ENCODE measurements at regions not wholly inside any gene's neighbourhood (a gene's known extent, or its start where the extent isn't known, plus 50 kb on each side); places are given as distances from the start of the nearest gene placed in this dataset.
"Not testable (repeated sequence)": the region's sequence is repeated elsewhere in the genome, so short reads cannot be mapped to it uniquely, and the experiment has no call there.

- DNase-seq (ENCODE audit: insufficient read length, low spot score) (no peak), FAIRE-seq (no peak)
These were observed 482.7 kb upstream of the ZEB2 start for GRCh38 chr2:145002624-145003023.

DNA sequence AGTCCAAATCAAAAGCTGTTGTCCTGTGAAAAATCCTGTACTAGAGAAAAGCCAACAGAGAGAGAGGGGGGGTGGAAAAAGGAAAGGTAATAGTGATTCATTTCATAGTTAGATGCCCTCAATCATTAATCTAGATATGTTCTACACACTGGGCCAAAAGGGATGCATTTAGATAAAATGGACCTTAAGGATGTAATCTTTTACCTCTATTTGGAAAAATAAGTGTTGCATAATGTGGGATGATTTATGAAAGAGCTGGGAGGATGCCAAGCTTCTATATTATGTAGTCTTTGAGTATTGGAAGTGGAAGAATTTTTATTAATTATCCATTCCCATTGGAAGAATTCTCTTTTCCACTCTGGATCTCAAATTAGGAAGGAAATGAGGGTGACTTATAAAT, 480.5 kb upstream of the ZEB2 start:
- no peak for FAIRE-seq
- no peak for DNase-seq (ENCODE audit: insufficient read length, low spot score)

DNA sequence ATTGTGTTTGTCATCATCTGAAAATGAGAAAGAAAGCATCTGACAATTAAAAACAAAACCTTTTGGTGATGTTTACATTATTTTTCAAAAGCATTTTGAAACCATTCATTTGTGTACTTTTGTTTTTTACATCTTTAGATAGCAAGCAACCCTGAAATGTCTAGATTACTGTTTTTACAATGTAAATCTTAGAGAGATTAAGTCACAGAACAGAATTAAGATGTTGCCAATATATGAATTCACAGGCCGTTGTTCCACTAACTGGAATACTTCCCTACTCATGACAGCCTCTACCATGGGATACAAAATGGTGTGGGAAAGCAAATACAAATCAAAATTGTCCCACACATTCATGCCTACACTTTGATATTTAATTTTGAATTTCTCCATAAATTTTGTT, 480.0 kb upstream of the ZEB2 start:
- no peak for DNase-seq (ENCODE audit: insufficient read length, low spot score)
- no peak for FAIRE-seq

GRCh38 chr2:144999071-144999875, 479.4 kb upstream of the ZEB2 start:
- DNase-seq (ENCODE audit: insufficient read length, low spot score) (no peak), FAIRE-seq (no peak)

DNA sequence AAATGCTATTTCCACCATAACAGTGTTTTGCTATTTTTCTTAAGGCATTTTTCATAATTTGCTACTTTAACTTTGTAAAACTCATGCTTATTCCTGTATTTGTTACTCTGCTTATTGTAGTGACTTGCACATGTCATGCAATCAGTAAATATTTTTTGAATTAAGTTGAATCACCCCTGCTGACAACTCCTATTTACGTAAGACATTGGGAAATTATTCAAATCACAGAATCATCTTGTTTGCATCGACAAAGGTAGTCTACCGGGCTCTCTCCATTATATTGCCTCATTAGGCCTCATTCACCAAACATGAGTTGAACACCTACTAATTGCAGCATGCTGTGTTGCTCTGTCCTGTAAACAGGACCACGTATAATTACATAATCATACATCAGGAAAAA, 478.5 kb upstream of the ZEB2 start:
- FAIRE-seq (no peak), DNase-seq (ENCODE audit: insufficient read length, low spot score) (no peak)

DNA sequence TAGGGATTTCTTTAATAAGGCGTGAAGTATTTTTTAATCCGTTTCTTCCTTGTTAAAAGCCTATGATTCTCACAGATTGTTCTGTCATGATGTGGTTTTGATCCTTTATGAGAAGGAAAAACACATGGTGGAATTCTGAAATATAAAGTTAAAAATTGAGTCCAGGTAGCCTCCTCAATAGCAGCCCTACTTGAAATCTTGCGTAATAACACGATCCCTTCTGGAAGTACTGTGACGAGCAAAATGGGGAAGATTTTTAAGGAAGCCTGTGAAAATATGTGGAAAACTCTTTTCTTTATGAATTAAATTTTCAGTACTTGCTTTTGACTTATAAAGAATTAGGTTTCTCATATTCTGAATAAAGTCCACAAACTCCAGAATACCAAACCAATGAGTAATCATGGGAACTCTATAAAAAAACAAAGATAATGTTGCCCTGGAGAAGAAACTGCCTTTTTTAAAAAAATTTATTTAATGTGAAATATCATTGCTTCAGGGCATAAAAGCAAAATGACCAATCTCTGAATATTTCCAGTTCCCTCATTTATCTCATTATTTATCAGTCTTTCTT, 476.4 kb upstream of the ZEB2 start:
- peak; percentile 3 for DNase-seq (ENCODE audit: insufficient read length, low spot score)
- FAIRE-seq = no peak

- no peak for FAIRE-seq
These were observed 475.6 kb upstream of the ZEB2 start for GRCh38 chr2:144995482-144995881.

GRCh38 chr2:144990661-144991060, 470.7 kb upstream of the ZEB2 start:
- no peak for FAIRE-seq

More at GRCh38 chr2:144995482-144995881, 475.6 kb upstream of the ZEB2 start:
- no peak for DNase-seq (ENCODE audit: insufficient read length, low spot score)

DNA sequence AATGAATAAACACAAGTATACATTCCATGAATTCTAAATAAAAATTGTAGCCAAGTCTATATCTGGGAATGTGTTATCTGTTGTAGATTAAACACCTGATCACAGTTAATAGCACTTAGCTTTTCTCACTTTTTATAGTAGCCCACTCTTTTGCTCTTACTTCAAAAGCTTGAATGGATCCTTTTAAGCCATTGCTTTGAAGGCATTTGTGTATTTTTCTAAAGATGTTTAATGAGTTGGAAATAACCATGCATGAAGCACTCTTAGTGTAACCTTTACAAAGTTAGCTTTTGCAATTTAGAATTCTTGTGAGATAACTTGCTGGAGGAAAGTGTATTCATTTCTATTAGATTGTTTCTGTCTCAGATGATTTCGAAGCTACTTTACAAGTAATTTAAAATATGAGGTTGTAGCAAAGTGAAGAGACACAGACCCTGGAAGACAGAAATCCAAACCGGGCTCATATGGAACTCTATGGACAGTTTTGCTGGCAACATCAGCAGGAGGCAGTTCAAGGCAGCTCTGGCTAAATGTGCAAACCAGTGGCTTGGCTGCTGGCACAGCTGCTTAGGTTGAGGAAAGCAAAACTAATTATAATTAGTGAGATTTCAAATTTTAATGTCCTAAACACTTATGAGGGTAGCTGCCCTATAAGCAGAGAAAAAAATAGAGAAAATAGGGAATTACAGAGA, 469.8 kb upstream of the ZEB2 start:
- FAIRE-seq = no peak
- no peak for DNase-seq (ENCODE audit: insufficient read length, low spot score)

More at GRCh38 chr2:144990661-144991060, 470.7 kb upstream of the ZEB2 start:
- no peak for DNase-seq (ENCODE audit: insufficient read length, low spot score)

- DNase-seq (ENCODE audit: insufficient read length, low spot score) = no peak
- no peak for FAIRE-seq
These were observed 468.7 kb upstream of the ZEB2 start for GRCh38 chr2:144988591-144988990.

DNA sequence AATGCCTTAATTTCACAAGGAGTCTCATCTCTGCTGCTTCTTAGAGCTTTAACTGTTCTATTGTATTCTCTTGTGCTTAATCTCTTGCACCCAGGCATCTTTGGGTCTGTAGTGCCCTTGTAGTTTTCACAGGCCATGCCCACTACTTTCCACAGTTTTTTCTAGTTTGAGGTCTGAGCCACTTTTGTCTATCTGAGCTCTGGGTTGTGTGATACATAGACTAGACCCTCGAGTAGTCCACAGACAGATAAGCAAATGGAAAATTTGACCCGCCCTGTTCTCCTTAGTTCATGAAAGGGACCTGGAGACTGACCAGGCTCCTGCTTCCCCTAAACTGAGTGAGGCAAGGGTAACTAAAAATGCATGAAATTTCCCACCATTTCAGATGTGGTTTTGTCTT, 466.8 kb upstream of the ZEB2 start:
- DNase-seq (ENCODE audit: insufficient read length, low spot score) (no peak), FAIRE-seq (no peak)

- FAIRE-seq = no peak
These were observed 464.1 kb upstream of the ZEB2 start for GRCh38 chr2:144984038-144984437.

GRCh38 chr2:144983107-144983506, 463.2 kb upstream of the ZEB2 start:
- FAIRE-seq (no peak), DNase-seq (ENCODE audit: insufficient read length, low spot score) (no peak)

More at GRCh38 chr2:144984038-144984437, 464.1 kb upstream of the ZEB2 start:
- DNase-seq (ENCODE audit: insufficient read length, low spot score) = no peak

DNA sequence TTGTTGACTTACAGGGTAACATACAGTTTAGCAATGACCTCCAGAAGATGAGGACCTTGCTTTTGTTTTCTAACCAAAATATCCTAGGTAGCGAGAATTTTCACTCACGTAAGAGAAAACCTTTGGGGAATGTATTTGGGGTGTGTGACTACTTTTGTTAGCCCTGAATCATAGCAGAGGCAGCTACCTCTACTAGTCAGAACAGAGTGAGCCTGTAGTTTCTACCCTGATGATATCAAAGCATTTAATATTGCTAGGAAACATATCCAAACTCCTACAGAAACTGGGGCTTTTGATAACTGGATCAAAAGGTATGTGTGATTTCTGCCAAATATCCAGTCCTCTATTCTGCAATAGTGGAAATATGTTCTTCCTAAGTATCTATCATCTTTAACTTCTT, 462.6 kb upstream of the ZEB2 start:
- no peak for DNase-seq (ENCODE audit: insufficient read length, low spot score)
- FAIRE-seq = no peak

- FAIRE-seq (no peak), DNase-seq (ENCODE audit: insufficient read length, low spot score) (no peak)
These were observed 456.0 kb upstream of the ZEB2 start for GRCh38 chr2:144975881-144976280.

DNA sequence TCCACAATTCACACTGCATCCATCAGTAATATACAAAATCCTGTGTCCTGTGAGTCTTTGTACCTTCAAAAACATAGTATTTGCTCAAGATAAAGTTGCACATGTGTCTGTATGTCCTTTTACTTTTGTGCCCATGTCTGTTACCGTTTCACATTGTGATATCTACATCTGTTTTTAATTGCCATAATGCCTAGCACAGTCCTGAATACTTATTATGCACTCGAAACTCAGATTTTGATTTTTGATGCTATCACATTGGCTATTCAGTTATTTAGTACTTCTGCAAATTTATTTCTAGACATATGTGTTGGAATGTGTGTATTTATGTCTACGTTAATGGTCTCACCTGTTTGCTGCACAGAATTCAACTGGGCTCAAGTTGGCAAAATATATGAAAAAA, 452.8 kb upstream of the ZEB2 start:
- no peak for FAIRE-seq
- DNase-seq (ENCODE audit: insufficient read length, low spot score) = no peak

DNA sequence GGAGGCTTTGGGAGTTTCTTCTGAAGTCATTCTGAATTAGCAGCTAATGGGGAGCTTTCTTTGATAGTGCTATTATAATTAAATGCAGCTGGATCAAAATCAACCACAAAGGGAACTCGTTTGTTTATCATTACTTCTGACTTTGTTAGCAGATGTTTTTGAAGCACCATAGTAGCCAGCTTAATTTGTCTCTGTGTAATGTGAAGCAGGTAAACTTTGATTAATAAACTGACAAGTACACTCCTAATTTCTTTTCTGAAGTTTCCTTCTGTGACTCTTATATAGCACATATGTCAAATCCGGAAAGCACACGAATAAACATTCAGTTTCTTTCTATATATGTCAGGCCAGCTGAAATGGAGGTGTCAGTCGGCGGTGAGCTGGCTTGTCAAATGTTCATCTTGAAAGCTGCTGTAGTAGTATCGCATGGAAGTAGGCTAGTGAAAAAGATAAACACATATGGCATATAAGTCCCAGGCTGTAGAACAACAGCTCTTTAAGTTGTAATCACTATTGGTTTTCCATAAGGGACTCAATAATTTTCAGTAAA, 451.9 kb upstream of the ZEB2 start:
- no peak for FAIRE-seq

DNA sequence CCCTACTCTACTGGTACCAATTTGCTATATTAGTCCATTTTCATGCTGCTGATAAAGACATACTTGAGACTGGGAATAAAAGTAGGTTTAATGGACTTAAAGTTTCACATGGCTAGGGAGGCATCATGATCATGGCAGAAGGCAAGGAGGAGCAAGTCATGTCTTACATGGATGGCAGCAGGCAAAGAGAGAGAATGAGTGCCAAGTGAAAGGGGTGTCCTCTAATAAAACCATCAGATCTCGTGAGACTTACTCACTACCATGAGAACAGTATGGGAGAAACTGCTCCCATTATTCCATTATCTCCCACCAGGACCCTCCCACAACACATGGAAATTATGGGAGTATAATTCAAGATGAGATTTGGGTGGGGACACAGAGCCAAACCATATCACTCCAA, 450.5 kb upstream of the ZEB2 start:
- FAIRE-seq; DNase-seq (ENCODE audit: insufficient read length, low spot score): not testable (repeated sequence)

More for the DNA sequence above, 451.9 kb upstream of the ZEB2 start:
- no peak for DNase-seq (ENCODE audit: insufficient read length, low spot score)

DNA sequence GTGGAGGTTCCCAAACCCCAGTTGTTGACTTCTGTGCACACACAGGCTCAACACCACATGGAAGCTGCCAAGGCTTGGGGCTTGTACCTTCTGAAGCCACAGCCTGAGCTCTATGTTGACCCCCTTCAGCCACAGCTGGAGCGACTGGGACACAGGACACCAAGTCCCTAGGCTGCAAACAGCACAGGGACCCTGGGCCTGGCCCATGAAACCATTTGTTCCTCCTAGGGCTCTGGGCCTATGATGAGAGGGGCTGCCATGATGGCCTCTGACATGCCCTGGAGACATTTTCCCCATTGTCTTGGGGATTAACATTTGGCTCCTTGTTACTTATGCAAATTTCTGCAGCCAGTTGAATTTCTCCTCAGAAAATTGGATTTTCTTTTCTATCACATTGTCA, 449.6 kb upstream of the ZEB2 start:
- FAIRE-seq; DNase-seq (ENCODE audit: insufficient read length, low spot score): not testable (repeated sequence)

DNA sequence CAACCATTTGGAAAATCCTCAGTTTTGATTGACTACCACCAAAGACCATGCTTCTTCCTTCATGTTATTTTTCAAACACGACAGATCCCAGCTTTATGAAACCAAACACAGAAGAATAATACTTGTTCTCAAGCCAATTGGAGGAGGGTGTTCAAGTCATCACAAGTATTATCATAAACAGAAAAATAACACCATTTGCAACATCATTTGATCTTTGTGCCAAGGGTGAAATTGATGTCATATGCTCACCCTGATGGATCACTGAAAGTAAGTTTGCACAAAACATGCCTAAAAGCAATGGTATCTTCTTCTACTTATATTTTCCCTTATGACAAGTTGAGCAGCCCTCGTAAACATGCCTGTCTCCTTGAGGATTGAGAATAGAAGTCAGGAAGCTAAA, 448.0 kb upstream of the ZEB2 start:
- no peak for FAIRE-seq

GRCh38 chr2:144965172-144965571, 445.3 kb upstream of the ZEB2 start:
- no peak for DNase-seq (ENCODE audit: insufficient read length, low spot score)
- no peak for FAIRE-seq

More for the DNA sequence above, 448.0 kb upstream of the ZEB2 start:
- DNase-seq (ENCODE audit: insufficient read length, low spot score) = no peak

Data from HTR-8/SVneo (cell line).